Natural killer cell (primary cell): ENCODE measurements at regions not wholly inside any gene's neighbourhood (a gene's known extent, or its start where the extent isn't known, plus 50 kb on each side); places are given as distances from the start of the nearest gene placed in this dataset.

Experiments
- ATAC-seq, 3 donors: fragments of 150-1000 bp in 2 of 3; fragments of 200-7000 bp in 1 of 3; cut with Tn5 transposase; 1 replicate in 1 of 3; 2 replicates in 2 of 3; pipeline ENCODE4 v1.10.0; 2021; ENCODE audit warnings: mild to moderate bottlenecking in 2 of 3, moderate library complexity in 2 of 3
- DNase-seq, 2 donors: peaks; one replicate each; pipeline versions ENCODE4 v3.0.0 to v3.0.0-alpha.2; 2013 to 2021; ENCODE audit warnings: mixed read lengths in 1 of 2
- H3K27ac ChIP-seq: one replicate; pipeline ENCODE4 v1.5.1; 2013; ENCODE audit warnings: mild to moderate bottlenecking, low read length
- H3K27me3 ChIP-seq: one replicate; pipeline ENCODE4 v1.6.1; 2013; ENCODE audit warnings: low read length; ENCODE audit not compliant: control insufficient read depth, insufficient read depth
- H3K36me3 ChIP-seq: one replicate; pipeline ENCODE4 v1.6.1; 2013; ENCODE audit warnings: low read length; ENCODE audit not compliant: control insufficient read depth, insufficient read depth
- H3K4me1 ChIP-seq: one replicate; pipeline ENCODE4 v1.6.1; 2013; ENCODE audit warnings: low read length; ENCODE audit not compliant: control insufficient read depth, insufficient read depth
- H3K4me3 ChIP-seq: one replicate; pipeline ENCODE4 v1.5.1; 2013; ENCODE audit warnings: low read length
- H3K9me3 ChIP-seq: one replicate; pipeline ENCODE4 v1.6.1; 2013; ENCODE audit warnings: low read length; ENCODE audit not compliant: control insufficient read depth, insufficient read depth
- H3K27ac Mint-ChIP-seq, 2 donors: one replicate each; pipeline ENCODE4 v1.8.0; 2022; ENCODE audit warnings: mild to moderate bottlenecking in 2 of 2, mixed read lengths in 2 of 2, moderate library complexity in 1 of 2
- H3K27me3 Mint-ChIP-seq, 2 donors: one replicate each; pipeline ENCODE4 v1.8.0; 2022; ENCODE audit warnings: low read depth in 2 of 2, mixed read lengths in 2 of 2
- H3K36me3 Mint-ChIP-seq: one replicate; pipeline ENCODE4 v1.8.0; 2022; ENCODE audit warnings: mixed read lengths
- H3K4me1 Mint-ChIP-seq, 2 donors: one replicate each; pipeline ENCODE4 v1.8.0; 2022; ENCODE audit warnings: mixed read lengths in 2 of 2
- H3K4me3 Mint-ChIP-seq: one replicate; pipeline ENCODE4 v1.8.0; 2022; ENCODE audit warnings: mild to moderate bottlenecking, moderate library complexity, mixed read lengths
- H3K9me3 Mint-ChIP-seq, 2 donors: one replicate each; pipeline ENCODE4 v1.8.0; 2022; ENCODE audit warnings: mixed read lengths in 2 of 2
- CTCF ChIP-seq: fragments of 200-600 bp; IDR thresholded peaks from one replicate; pipeline ENCODE4 v1.8.0; 2022; ENCODE audit warnings: antibody characterized with exemption
- WGBS: methylation state at CpG from one replicate; pipeline ENCODE4 v1.1.7; 2013; ENCODE audit warnings: missing lambda C conversion rate; ENCODE audit not compliant: insufficient coverage; 5-methylcytosine and 5-hydroxymethylcytosine counted together
- intact Hi-C: fragments of 100-400 bp; cut with micrococcal nuclease; formaldehyde crosslinking; loops from one replicate; pipeline ENCODE4 v1.14.2; 2022

- Mint-ChIP-seq H3K9me3 (no peaks in the 10 kb centered on the region), H3K4me1 (no peaks in the 10 kb centered on the region), H3K27me3 (no peaks in the 10 kb centered on the region), H3K4me3 (no peak overlapping the region), H3K27ac (no peak overlapping the region), H3K36me3 (no peaks in the 10 kb centered on the region)
- H3K27me3 ChIP-seq: no peaks in the 10 kb centered on the region
- no peak for ATAC-seq
- TF ChIP-seq CTCF: no peak
- H3K27ac ChIP-seq: no peak overlapping the region
- 91% methylated on average over 2 of the region's 2 CpGs for WGBS
- intact Hi-C loops: no loop called here
- DNase-seq: no peak
- H3K4me1 ChIP-seq: no peaks in the 10 kb centered on the region
- H3K36me3 ChIP-seq: no peaks in the 10 kb centered on the region
- no peak overlapping the region for H3K4me3 ChIP-seq
- H3K9me3 ChIP-seq: no peaks in the 10 kb centered on the region
Observed at GRCh38 chr2:145050134-145050533, 530.2 kb upstream of the ZEB2 start.

- WGBS: 77% methylated on average over 3 of the region's 3 CpGs
- H3K4me3 ChIP-seq: no peak overlapping the region
- no peaks in the 10 kb centered on the region for H3K4me1 Mint-ChIP-seq
- no peaks in the 10 kb centered on the region for H3K9me3 Mint-ChIP-seq
- no peaks in the 10 kb centered on the region for H3K4me1 ChIP-seq
- H3K27me3 Mint-ChIP-seq: no peaks in the 10 kb centered on the region
- no peaks in the 10 kb centered on the region for H3K27me3 ChIP-seq
- DNase-seq: no peak
- no peak overlapping the region for H3K4me3 Mint-ChIP-seq
- intact Hi-C loops: no loop called here
- no peaks in the 10 kb centered on the region for H3K9me3 ChIP-seq
- TF ChIP-seq CTCF: no peak
- no peak overlapping the region for H3K27ac Mint-ChIP-seq
- ATAC-seq: no peak
- no peaks in the 10 kb centered on the region for H3K36me3 ChIP-seq
- no peaks in the 10 kb centered on the region for H3K36me3 Mint-ChIP-seq
- H3K27ac ChIP-seq: no peak overlapping the region
Observed at GRCh38 chr2:145049475-145049874, 529.6 kb upstream of the ZEB2 start.

GRCh38 chr2:145047554-145047953 is 527.6 kb upstream of the ZEB2 start:
- H3K4me3 ChIP-seq: no peak overlapping the region
- DNase-seq (no peak), ATAC-seq (no peak)
- TF ChIP-seq CTCF: no peak
- H3K36me3 ChIP-seq: no peaks in the 10 kb centered on the region
- no peaks in the 10 kb centered on the region for H3K9me3 Mint-ChIP-seq
- H3K4me1 Mint-ChIP-seq: no peaks in the 10 kb centered on the region
- H3K27ac ChIP-seq: no peak overlapping the region
- no CpG with 5 or more reads among the region's 1 CpG for WGBS
- intact Hi-C loops: no loop called here
- no peak overlapping the region for H3K4me3 Mint-ChIP-seq
- H3K27me3 ChIP-seq: no peaks in the 10 kb centered on the region
- no peaks in the 10 kb centered on the region for H3K36me3 Mint-ChIP-seq
- no peaks in the 10 kb centered on the region for H3K9me3 ChIP-seq
- H3K27me3 Mint-ChIP-seq: no peaks in the 10 kb centered on the region
- H3K4me1 ChIP-seq: no peaks in the 10 kb centered on the region
- no peak overlapping the region for H3K27ac Mint-ChIP-seq

- TF ChIP-seq CTCF: no peak
- Histone ChIP-seq H3K4me1 (no peaks in the 10 kb centered on the region), H3K27me3 (no peaks in the 10 kb centered on the region), H3K27ac (no peak overlapping the region), H3K9me3 (no peaks in the 10 kb centered on the region), H3K36me3 (no peaks in the 10 kb centered on the region), H3K4me3 (no peak overlapping the region)
- ATAC-seq (no peak), DNase-seq (no peak)
- no peaks in the 10 kb centered on the region for H3K9me3 Mint-ChIP-seq
- H3K27ac Mint-ChIP-seq: no peak overlapping the region
- H3K4me3 Mint-ChIP-seq: no peak overlapping the region
- no peaks in the 10 kb centered on the region for H3K36me3 Mint-ChIP-seq
- intact Hi-C loops: no loop called here
- H3K4me1 Mint-ChIP-seq: no peaks in the 10 kb centered on the region
- no peaks in the 10 kb centered on the region for H3K27me3 Mint-ChIP-seq
Observed at GRCh38 chr2:145044491-145044890, 524.6 kb upstream of the ZEB2 start.
